Esophagus squamous epithelium (tissue), 5 donors: ENCODE measurements at regions not wholly inside any gene's neighbourhood (a gene's known extent, or its start where the extent isn't known, plus 50 kb on each side); places are given as distances from the start of the nearest gene placed in this dataset.

Experiments used
- DNase-seq: peaks from one replicate; lab custom pipeline; 2025; lab: John Stamatoyannopoulos, UW
- H3K27ac ChIP-seq, 4 donors: fragments of 200-600 bp; sonication (generic); one replicate each; pipeline ENCODE4 v1.5.1; 2016 to 2019; ENCODE audit warnings: mild to moderate bottlenecking in 1 of 4
- H3K27me3 ChIP-seq, 4 donors: fragments of 200-600 bp; sonication (generic); 1 replicate in 3 of 4; 2 replicates in 1 of 4; pipeline versions ENCODE4 v1.5.1 to v1.6.0; 2017 to 2021; ENCODE audit warnings: antibody characterized with exemption in 1 of 4
- H3K36me3 ChIP-seq, 3 donors: fragments of 200-600 bp; sonication (generic); one replicate each; pipeline ENCODE4 v1.5.1; 2016 to 2019
- H3K4me1 ChIP-seq, 3 donors: fragments of 200-600 bp; sonication (generic); one replicate each; pipeline ENCODE4 v1.5.1; 2017 to 2019
- H3K4me3 ChIP-seq, 4 donors: fragments of 200-600 bp; sonication (generic); 1 replicate in 3 of 4; 2 replicates in 1 of 4; pipeline ENCODE4 v1.5.1; 2016 to 2019; ENCODE audit warnings: mild to moderate bottlenecking in 2 of 4, moderate library complexity in 1 of 4
- H3K9me3 ChIP-seq, 3 donors: fragments of 200-600 bp; sonication (generic); one replicate each; pipeline ENCODE4 v1.5.1; 2016 to 2019
- CTCF ChIP-seq, 6 experiments: fragments of 450-650 bp in 4 of 6; fragments of 200-600 bp in 2 of 6; sonication (generic) in 2 of 6; IDR thresholded peaks; one replicate each; pipeline ENCODE4 v1.5.1; 2016 to 2019; ENCODE audit warnings: antibody characterized with exemption in 6 of 6, mild to moderate bottlenecking in 4 of 6, moderate library complexity in 4 of 6
- POLR2A ChIP-seq, 4 donors: fragments of 450-650 bp; IDR thresholded peaks; one replicate each; pipeline ENCODE4 v1.6.1; 2017; ENCODE audit warnings: antibody characterized with exemption in 4 of 4, mild to moderate bottlenecking in 4 of 4, moderate library complexity in 3 of 4
- WGBS, 2 donors: methylation state at CpG; one replicate each; pipeline ENCODE4 v1.1.5; 2018; 5-methylcytosine and 5-hydroxymethylcytosine counted together
- intact Hi-C: fragments of 100-400 bp; cut with DNase I; formaldehyde crosslinking; loops from one replicate; pipeline ENCODE4 v1.15.0; 2022
- donor health status: DM: yes; HTN: yes; CAD: no.

GRCh38 chr10:105751688-105752087, 1110.6 kb downstream of the SORCS3 start:
- Histone ChIP-seq H3K4me3 (no peak overlapping the region), H3K36me3 (no peaks in the 10 kb centered on the region), H3K27ac (no peak overlapping the region), H3K9me3 (no peaks in the 10 kb centered on the region), H3K27me3 (no peaks in the 10 kb centered on the region), H3K4me1 (no peaks in the 10 kb centered on the region)
- intact Hi-C loops = no loop called here
- WGBS, 2 donors = 43 to 45% methylated on average over 1 of the region's 1 CpG
- no peak for DNase-seq
- TF ChIP-seq CTCF (IDR thresholded peaks at IDR 0.05) (no peak), POLR2A (IDR thresholded peaks at IDR 0.05) (no peak)

- Histone ChIP-seq H3K4me3 (no peak overlapping the region), H3K27me3 (no peaks in the 10 kb centered on the region), H3K9me3 (no peaks in the 10 kb centered on the region), H3K4me1 (no peaks in the 10 kb centered on the region), H3K36me3 (no peaks in the 10 kb centered on the region), H3K27ac (no peak overlapping the region)
- 48 to 61% methylated on average over 6 of the region's 6 CpGs for WGBS, 2 donors
- TF ChIP-seq CTCF (IDR thresholded peaks at IDR 0.05) (no peak), POLR2A (IDR thresholded peaks at IDR 0.05) (no peak)
- intact Hi-C loops = no loop called here
- DNase-seq = no peak
These were observed 1104.6 kb downstream of the SORCS3 start for GRCh38 chr10:105745596-105746148.

- DNase-seq = no peak
These were observed 1102.4 kb downstream of the SORCS3 start for GRCh38 chr10:105743343-105744056.

GRCh38 chr10:105742923-105743322, 1101.8 kb downstream of the SORCS3 start:
- H3K4me3 ChIP-seq = no peak overlapping the region
- WGBS, 2 donors = 44 to 71% methylated on average over 1 of the region's 1 CpG
- no peaks in the 10 kb centered on the region for H3K9me3 ChIP-seq
- no peaks in the 10 kb centered on the region for H3K4me1 ChIP-seq
- TF ChIP-seq CTCF (IDR thresholded peaks at IDR 0.05) = no peak
- no peak for TF ChIP-seq POLR2A (IDR thresholded peaks at IDR 0.05)
- intact Hi-C loops = no loop called here
- no peaks in the 10 kb centered on the region for H3K36me3 ChIP-seq
- no peak overlapping the region for H3K27ac ChIP-seq
- no peaks in the 10 kb centered on the region for H3K27me3 ChIP-seq
- no peak for DNase-seq

More at GRCh38 chr10:105743343-105744056, 1102.4 kb downstream of the SORCS3 start:
- H3K4me3 ChIP-seq = no peak overlapping the region
- 50 to 65% methylated on average over 3 to 4 of the region's 4 CpGs for WGBS, 2 donors
- no peak overlapping the region for H3K27ac ChIP-seq
- intact Hi-C loops = no loop called here
- TF ChIP-seq CTCF (IDR thresholded peaks at IDR 0.05) (no peak), POLR2A (IDR thresholded peaks at IDR 0.05) (no peak)
- no peaks in the 10 kb centered on the region for H3K9me3 ChIP-seq
- H3K27me3 ChIP-seq = no peaks in the 10 kb centered on the region
- no peaks in the 10 kb centered on the region for H3K4me1 ChIP-seq
- no peaks in the 10 kb centered on the region for H3K36me3 ChIP-seq

GRCh38 chr10:105742184-105742583, 1101.1 kb downstream of the SORCS3 start:
- no peak for DNase-seq
- no peak overlapping the region for H3K27ac ChIP-seq
- no peak for TF ChIP-seq POLR2A (IDR thresholded peaks at IDR 0.05)
- TF ChIP-seq CTCF (IDR thresholded peaks at IDR 0.05) = no peak
- no peaks in the 10 kb centered on the region for H3K27me3 ChIP-seq
- H3K4me3 ChIP-seq = no peak overlapping the region
- H3K36me3 ChIP-seq = no peaks in the 10 kb centered on the region
- WGBS, 2 donors = 12 to 33% methylated on average over 1 of the region's 1 CpG
- H3K4me1 ChIP-seq = no peaks in the 10 kb centered on the region
- H3K9me3 ChIP-seq = no peaks in the 10 kb centered on the region
- intact Hi-C loops = no loop called here
